ENCODE measurements at regions not wholly inside any gene's neighbourhood (a gene's known extent, or its start where the extent isn't known, plus 50 kb on each side); places are given as distances from the start of the nearest gene placed in this dataset.

DNA sequence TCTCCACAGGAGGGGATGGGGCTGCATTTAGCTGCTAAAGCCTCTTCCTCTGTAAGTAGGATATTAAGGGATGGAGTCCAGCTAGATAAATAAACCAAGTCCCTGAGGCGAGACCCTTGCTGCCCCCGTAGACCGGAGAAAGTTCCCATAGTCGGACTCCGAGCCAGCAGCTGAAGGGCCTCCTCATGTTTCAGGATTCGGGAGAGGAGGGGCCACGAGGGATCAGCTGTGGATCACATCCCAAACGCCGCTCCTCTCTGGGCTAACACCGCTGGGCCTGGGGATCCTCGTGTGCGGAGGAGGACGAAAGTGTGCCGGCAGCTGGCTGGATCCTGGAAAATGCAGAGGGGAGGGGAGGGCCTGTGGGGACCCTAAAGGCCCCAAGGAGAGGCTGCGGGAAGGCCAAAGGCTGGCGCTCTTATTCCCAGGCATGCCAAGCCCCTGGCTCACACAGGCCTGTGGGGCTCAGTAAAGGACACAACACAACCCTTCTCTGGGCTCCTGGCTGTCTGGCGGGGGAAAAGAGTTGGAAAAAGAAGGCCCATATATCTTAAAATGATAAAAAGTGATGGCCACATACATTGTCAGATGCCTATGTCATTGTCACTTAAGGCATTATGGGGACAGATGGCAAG lies 82.5 kb upstream of the TMEM72 start:
- no peak for DNase-seq

DNA sequence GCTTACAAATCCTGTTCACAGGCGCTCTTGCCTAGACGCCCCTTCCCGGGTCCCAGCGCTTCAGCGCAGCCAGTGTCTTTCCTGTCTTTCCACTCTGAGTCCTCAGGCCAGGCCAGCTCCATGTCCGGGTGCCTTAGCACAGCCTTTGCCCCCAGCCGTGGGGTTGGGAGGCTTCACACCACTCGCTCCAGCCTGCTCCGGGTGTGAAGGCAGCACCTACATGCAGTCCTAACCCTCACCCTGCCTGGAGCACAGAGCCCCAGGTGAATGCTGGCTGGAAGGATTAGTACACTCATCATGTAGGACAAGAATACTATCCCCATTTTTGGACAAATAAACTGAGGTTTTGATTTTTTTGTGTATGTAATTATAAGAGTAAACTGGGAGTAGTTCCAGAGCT lies 81.7 kb upstream of the TMEM72 start:
- DNase-seq = no peak

DNA sequence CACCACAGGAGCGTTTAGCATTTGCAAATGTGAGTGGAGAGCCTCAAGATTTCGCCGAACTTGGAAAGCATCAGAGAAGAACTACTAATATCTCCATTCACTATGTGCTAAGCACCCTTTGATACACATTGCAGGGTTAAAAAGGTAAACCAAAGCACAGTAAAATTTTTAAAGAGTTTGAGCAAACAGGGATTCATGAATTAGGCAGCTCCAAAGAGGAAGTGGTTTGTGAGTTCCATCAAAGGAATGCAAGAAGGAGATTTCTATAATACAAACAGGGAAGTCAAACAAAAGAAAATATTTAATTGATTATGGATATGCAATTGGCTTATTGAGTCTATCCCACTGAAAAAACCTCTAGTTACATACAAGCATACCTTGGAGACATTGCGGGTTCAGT lies 81.1 kb upstream of the TMEM72 start:
- no peak for DNase-seq

DNA sequence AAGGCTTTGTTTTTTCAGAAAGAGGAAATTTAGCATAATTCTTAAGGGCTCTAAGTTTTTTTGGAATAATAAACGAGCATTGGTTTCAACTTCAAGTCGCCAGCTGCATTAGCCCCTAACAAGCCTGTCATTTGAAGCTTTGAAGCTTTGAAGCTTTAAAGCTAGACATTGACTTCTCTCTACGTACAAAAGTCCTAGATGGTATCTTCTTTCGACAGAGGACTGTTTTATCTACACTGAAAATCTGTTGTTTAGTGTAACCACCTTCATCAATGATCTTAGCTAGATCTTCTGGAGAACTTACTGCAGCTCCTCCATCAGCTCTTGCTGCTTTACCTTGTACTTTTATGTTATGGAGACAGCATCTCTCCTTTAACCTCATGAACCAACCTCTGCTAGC lies 79.6 kb upstream of the TMEM72 start:
- DNase-seq = no peak

DNA sequence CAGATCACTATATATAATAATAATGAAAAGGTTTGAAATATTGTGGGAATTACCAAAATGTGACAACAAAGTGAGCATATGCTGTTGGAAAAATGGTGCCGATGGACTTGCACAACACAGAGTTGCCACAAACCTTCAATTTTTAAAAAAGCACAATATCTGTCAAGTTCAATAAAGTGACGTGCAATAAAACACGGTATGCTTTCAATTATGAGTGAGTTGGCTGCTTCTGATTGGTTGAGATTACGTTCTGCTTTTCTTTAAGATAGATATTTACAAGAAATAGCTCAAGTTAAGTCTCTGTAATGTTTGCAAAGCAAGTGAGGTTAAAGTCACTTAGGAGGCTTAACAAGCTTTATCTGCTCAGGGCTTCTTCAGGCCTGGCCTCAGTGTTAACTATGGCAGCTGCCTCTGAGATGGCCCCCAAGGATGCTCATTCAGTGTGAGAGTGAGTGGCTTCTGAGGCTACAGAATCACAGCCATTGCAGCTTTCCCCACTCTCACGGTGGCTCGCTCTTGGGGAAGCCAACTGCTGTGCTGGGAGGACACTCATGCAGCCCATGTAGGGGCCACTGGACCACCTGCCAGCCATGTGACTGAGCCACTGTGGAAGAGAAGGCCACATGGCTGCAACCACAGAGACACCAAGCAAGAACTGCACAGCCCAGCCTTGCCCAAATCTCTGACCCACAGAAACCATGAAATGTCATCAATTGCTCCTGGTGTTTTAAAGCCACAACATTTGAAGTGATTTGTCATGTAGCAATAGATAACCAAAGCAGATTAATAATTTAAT lies 78.3 kb upstream of the TMEM72 start:
- DNase-seq = no peak

DNA sequence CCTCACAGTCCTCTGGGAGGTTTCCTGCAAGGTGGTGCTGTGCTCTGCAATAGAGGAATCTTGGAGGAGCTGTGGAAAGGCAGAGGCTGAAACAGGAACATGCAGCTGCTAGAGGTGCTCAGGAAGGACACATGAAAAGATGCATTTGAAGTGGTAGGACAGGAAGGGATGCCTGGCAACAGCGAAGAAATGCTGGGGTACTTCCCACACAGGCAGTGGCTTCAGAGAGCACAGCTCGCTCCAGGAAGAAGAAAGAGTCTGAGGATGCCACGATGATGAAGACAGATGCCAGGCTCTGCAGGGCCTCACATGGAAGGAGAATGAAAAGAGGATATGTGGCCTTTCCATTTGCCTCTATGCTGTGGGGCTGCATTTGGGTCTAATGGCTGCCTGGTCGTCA lies 77.0 kb upstream of the TMEM72 start:
- DNase-seq = no peak

DNA sequence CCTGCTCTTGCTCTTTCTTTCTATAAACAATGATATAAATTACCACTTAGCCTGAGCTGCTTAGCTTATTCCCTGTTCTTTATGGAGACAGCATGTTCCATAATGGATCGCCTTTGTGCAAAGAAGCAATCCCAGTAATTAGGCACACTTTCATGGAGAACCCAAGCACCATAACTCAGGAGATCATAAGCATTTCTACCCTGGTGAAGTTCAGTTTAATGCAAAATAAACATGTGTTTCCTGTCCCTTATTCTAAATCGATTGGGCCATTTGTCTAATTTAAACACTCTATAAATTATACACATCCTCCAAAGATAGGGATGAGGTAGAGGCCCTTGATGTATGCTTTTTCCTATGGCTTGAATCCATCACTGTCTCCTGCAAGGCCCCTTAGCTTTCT lies 75.8 kb upstream of the TMEM72 start:
- DNase-seq = no peak

DNA sequence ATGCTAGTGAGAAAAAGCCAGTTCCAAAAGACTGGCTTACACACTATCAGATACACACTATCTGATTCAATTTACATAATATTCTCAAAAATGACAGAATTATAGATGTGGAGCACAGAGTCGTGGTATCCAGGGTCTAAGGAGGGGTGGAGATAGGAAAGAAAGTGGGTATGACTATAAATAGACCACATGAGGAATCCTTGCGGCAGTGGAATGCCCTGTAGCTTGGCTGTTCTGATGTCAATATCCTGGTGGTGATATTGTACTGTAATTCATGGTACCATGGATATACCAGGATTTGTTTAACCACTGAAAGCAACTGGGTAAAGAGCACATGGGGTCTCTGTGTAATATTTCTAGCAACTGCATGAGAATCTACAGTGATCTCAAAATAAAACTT lies 67.7 kb upstream of the TMEM72 start:
- DNase-seq = no peak

DNA sequence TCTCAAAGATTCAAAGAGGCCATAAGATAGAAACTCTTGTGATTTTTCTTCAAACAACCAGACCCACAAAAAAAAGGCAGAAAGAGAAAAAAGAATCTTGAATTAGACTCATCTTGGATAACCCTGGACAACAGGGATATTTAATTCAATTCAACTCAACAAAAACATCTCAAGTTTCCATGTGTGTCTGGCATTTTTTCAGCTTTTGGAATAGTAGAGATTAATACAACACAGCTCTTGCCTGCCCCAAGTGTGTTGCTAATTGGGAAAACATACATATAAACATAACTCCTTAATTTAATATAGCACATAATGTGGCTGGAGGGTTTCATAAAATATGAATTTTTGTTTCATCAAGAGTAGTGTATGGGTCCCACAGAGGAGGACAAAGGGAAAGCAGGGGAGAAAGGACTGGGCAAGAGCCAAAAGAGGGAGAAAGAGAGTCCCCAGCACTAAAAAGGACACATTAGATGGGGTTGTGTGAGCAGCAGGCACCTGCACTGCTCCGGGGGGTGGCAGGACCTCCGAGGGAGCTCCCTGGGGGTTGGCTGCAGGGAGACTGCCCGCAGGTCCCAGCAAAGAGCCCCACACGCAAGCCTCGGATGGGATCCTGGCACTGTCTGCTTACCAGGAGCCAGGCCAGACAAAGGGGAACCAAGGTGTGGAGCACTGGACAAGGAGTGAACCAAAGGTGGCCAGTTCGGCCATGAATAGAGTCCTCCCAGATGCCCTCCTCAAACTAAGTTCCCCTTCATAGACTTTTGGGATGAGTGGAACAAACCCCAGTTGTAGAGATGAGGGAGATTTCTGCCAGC lies 65.6 kb upstream of the TMEM72 start:
- no peak for DNase-seq

DNA sequence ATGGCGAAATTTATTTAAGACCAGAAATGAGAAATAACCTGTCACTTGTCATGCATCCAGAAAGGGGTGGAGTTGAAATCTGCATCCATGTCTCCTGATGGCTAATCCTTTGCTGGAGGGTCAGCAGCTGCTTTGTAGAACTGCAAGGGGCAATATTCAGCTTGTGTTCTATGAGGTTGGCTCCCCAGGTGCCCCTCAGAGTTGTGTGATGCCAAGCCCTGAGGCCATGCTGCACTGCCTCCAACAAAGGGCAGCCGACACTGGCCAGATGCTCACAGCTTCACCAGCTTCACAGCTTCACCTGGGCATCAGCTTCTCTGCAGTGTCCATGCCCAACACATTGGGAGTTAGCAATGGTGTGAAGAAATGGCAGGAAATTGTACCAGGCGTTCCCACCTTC lies 64.0 kb upstream of the TMEM72 start:
- DNase-seq = no peak

DNA sequence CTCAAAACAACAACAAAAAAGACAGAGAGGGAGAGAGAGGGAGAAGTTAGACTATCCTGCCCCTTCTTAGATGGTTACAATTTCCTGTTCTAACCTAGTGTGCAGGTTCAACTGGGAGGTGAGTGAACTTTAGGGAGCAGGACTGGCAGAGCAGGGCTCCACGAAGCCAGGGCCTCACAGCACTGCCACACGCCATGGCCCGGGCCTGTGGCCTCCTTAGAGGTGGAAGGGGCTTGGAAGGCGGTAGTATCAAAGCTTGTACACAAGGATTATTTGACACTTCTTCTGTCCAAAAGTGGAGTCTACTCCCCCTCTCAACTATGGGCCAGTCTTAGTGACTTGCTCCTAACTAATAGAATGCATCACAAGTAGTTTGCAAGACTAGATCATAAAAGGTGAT lies 62.9 kb upstream of the TMEM72 start:
- DNase-seq = no peak

DNA sequence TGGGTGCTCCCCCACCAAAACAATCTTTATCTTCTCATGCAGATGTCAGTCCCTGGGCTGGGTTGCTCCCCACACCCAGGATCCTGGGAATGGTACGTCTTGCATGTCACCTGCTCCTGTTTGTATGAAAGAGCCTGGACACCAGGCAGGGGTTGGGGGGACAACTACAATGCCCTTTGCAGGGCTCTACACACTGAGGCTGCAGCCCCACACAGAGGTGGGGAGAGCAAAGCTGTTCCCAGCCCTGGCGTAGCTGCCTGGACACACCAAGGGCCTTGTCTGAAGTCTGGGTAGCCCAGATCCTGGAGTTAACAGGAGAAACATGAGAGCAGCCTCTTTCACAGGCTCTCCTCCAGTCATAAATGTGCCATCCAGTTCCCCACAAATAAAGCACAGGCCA lies 61.2 kb upstream of the TMEM72 start:
- DNase-seq = no peak

DNA sequence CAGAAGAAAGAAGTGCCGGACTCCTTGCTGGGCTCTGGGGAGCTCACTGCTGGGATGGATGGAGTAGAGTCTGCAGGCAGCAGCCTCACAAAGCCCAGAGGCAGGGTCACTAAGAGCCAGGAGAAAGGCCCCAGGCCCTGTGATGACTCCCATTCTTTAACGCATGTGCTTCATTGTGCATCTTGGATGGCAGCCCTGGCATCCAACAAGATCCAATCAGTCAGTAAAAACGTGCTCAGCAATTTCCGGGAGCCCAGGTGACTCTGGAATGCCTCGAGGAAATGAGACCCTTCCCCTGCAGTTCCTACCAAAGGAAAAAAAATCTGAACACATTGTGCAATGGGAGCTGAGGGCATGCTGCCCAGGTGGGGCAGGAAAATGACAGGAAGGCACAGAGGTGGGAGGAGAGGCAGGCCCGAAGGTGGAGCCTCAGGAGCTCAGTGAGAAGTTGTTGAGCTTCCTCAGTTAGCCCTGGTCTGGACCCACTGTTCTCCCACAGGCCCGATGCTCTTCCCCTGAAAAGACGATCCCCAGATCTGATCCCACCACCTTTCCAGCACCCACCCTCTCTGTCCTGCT lies 60.7 kb upstream of the TMEM72 start:
- no peak for DNase-seq

DNA sequence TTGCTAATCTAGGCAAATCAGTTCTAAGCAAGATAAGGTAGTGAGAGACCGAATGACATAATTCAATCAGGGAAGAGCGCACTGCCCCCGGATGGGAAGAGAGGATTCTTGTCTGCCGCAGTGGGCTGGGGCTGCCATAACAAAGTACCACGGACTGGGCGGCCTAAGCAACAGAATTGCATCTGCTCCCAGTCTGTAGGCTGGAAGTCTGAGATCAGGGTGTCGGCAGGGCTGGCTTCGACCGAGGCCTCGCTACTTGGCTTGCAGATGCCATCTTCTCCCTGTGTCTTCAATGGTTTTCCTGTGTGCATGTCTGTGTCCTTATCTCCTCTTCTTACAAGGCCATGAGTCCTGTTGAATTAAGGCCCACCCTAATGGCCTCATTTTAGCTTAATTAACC lies 59.7 kb upstream of the TMEM72 start:
- DNase-seq = no peak

DNA sequence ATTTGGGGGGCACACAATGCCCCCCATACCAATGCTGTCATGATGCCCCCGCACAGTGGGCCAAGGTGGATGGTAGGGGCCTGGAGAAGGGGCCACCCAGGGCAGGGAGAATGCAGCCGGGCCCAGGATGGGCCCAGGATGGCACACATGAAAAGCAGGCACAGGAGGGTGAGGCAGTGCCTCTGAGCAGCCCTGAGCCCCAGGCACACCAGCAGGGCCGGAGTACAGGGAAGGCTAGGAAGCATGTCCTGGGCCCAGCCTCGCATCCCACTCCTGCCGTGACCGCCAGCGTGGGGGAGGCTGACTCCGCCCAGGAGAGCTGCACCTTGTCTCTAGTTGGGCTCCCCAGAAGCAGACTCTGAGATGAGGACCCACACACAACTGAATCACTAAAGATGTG lies 59.3 kb upstream of the TMEM72 start:
- DNase-seq = no peak

DNA sequence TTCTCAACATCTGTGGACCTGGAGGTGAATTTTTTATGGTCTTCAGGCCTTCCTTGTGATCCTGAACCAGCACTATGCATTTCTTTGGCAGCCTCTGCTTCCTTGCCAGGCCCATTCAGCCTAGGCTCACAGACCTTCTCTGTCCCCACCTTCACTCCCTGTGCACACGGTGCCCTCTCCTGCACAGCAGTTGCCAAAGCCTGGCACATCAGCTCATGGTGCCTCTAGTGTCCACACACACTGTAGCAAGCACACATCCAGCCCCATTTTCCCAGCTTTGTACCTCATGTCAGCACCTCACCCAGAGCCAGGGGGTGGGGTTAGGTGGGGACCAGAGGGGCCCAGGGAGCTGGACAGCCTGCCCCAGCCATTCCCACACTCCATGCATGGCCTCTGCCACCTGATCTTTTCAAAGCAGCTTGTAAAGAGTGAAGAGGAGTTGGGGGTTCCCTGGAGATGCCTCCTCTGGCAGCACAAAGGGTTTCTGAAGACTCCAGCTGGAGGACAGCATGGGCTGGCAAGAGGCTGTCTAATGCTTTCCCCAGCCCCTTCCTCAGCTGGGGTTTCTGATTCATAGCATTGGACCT lies 57.9 kb upstream of the TMEM72 start:
- peak in 1 of 3 donors; percentile 4 for DNase-seq

DNA sequence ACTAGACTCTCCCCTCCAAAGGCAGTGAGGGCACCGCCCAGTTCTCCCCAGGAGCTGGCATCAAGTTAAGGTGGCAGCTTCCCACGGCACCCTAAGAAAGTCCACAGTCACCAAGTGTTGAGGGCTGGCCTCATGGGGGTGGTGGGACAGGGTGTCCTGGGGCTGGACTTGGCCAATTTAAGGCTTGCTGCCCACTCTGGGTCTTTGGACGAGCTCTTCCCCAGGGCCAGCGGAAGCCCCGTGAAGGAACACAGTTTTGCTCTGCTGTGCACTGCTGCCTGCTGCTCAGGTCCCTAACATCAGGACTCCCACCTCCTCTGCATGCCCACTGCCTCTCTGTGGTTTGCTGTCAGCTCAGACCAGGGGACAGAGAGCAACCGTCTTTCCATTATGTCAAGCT lies 57.3 kb upstream of the TMEM72 start:
- no peak for DNase-seq

DNA sequence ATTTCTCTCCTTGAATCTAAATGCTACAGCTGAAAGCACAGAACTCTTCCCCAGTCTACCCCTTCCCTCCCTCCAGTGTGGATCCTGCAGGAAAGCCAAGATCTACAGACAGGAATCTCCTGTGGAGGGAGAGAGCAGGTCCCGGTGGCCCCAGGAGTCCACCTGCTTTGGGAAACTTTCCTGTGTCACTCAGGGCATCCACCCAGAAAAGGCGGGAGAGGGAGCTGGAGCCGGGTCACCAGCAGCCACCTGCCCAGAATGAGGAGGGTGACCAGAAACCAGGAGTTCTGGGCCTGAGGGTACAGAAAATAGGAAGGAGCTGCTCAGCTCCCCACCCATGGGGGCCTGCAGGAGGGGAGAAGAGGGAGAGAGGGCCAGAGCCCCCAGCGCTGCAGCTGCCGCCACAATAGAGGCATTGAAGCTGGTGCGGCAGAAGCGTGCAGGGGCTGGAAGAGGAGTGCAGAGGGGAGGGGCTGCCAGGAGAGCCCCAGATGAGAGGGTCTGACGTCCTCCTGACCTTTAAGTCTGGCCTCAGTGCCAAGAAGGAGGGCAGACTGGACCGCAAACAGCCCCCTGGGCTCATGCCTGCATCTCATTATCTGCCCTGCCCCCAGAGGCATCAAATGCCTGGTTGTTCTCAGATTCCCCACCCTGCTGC lies 56.3 kb upstream of the TMEM72 start:
- DNase-seq = no peak

DNA sequence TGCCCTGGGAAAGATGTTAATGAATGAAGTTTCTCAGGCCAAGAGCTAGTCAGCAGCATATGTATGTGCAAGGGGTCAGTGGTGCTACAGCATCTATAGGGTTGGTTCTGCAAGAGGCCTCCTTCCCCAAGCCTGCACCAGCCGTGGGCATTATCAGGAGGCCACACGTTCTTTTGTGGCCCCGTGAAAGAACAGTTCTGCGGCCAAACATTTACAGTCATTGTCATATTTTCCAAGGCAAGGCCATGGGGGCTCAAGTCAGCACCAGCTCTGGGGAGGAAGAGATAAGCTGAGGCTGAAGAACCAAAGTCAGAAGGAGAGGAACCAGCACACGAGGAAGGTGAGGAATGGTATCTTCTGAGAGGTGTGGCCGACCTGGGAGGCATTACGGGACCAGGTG lies 54.4 kb upstream of the TMEM72 start:
- no peak for DNase-seq

DNA sequence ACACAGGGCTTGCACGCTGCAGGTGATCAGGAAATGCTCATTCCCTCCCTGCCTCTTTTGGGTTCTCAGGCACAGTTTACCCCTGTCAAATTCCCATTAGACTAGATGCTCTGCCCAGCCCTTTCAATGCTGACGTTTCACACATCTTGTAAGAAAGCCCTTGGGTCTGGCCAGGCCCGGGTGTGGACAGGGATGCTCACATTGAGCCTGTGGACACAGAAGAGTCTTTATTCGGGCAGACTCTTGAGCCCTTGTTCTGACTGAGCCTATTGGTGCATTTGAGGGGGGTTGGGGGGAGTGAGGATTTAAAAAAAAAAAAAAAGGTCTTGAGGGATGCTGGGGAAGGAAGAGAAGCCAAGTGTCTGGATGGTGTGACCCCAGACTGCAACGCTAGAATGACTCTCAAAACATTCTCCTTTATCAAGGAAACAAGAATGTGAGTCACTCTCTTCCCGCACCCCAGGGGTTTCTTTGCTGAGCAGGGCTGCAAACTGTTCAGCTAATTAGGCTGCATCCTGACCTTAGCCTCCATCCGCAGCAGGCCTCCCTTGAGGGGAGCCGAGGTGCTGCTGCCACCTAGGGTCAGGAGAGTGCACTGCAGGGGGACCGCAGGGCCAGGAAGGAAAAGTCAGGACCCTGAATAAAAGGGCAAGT lies 53.6 kb upstream of the TMEM72 start:
- peak; percentile 55 to 76 (median 66) for DNase-seq

DNA sequence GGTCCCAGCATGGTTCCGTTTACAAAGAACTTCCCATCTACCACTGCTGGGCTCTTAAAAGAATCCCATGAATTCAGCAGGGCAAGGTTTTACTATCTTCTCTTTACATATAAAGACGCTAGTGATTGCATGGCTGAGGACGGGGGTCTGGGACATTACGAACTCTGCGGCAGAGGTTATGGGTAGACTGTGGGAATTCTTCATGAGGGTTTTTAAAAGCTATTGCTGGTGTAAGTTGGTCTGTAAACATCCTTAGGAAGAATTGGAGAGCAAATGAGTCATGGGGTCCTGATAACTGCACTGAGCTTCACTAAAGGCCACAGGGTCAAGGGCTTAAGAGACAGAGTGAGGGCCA lies 53.1 kb upstream of the TMEM72 start:
- no peak for DNase-seq

DNA sequence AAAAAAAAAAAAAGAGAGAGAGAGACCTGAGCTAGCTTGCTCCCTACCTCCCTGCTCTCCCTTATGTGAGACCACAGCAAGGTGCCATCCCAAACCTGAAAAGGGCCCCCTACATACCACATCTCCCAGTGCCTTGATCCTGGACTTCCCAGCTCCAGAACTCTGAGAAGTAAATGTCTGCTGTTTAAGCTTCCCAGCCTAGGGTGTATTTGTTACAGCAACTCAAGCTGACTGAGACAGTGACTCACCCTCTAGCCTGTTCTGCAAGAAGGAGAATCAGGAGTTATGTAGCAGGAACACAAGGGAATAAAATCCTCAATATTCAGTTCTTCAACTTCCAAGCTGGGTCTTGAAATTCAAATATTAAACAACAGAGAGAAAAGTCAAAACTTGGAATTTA lies 52.1 kb upstream of the TMEM72 start:
- peak in 1 of 3 donors; percentile 9 for DNase-seq
